GM12878 (cell line): ENCODE measurements at regions not wholly inside any gene's neighbourhood (a gene's known extent, or its start where the extent isn't known, plus 50 kb on each side); places are given as distances from the start of the nearest gene placed in this dataset.

Experiments used
- ATAC-seq: fragments of 200-7000 bp; cut with Tn5 transposase; 3 replicates; pipeline ENCODE4 v1.9.1; 2020; ENCODE audit warnings: mild to moderate bottlenecking, moderate library complexity
- BruUV-seq: library from RNA; stranded (reverse); fragments of 400-500 nt; replicated peaks from 2 replicates; lab custom pipeline; 2021; lab: Mats Ljungman, UMichigan
- CTCF ChIA-PET: fragments of 300-600 bp; sonication (Branson Sonifier 250); formaldehyde crosslinking; extraction: SDS; loops from one replicate; lab custom pipeline; 2021; ENCODE audit warnings: inconsistent platforms; lab: Yijun Ruan, JAX
- POLR2A ChIA-PET: fragments of 350-600 bp; formaldehyde crosslinking; extraction: SDS; loops from one replicate; lab custom pipeline; 2021; ENCODE audit warnings: inconsistent platforms; lab: Charles Lee
- RAD21 ChIA-PET: fragments of 300-600 bp; sonication (Branson Sonifier 250); formaldehyde crosslinking; loops from one replicate; lab custom pipeline; 2023; ENCODE audit warnings: antibody characterized with exemption; ENCODE audit not compliant: unreplicated experiment; lab: Charles Lee
- SMC1A ChIA-PET: fragments of 300-600 bp; sonication (Branson Sonifier 250); formaldehyde crosslinking; loops from one replicate; lab custom pipeline; 2023; ENCODE audit not compliant: unreplicated experiment, uncharacterized antibody; lab: Charles Lee
- DNase-seq: peaks from one replicate; pipeline ENCODE4 v3.0.0-alpha.2; 2011; ENCODE audit warnings: low read depth, low spot score
- FAIRE-seq: peaks from 3 replicates; lab custom pipeline; 2011; peaks lifted over from hg19 to GRCh38; lab: Jason Lieb, UNC
- H2AFZ ChIP-seq: 2 replicates; pipeline ENCODE4 v1.6.0; 2011; ENCODE audit warnings: low read depth, low read length, control low read depth; ENCODE audit not compliant: control insufficient read depth
- H3K27ac ChIP-seq: 2 replicates; pipeline ENCODE4 v1.5.1; 2011; ENCODE audit warnings: control low read depth; ENCODE audit not compliant: control insufficient read depth, insufficient read depth
- H3K27me3 ChIP-seq, 2 experiments: replicated peaks in 1 of 2; 2 replicates each; pipeline versions ENCODE4 v1.6.0 to v1.6.1; 2011; ENCODE audit warnings: low read length in 1 of 2; ENCODE audit not compliant: control insufficient read depth in 2 of 2, insufficient read depth in 2 of 2
- H3K36me3 ChIP-seq, 2 experiments: 2 replicates each; pipeline ENCODE4 v1.5.1; 2011; ENCODE audit warnings: low read length in 1 of 2; ENCODE audit not compliant: control insufficient read depth in 2 of 2, insufficient read depth in 2 of 2
- H3K4me1 ChIP-seq: 2 replicates; pipeline ENCODE4 v1.6.1; 2011; ENCODE audit warnings: mild to moderate bottlenecking, low read length, moderate library complexity, mixed read lengths; ENCODE audit not compliant: control insufficient read depth, insufficient read depth
- H3K4me2 ChIP-seq: 2 replicates; pipeline ENCODE4 v1.6.0; 2011; ENCODE audit warnings: control low read depth; ENCODE audit not compliant: control insufficient read depth, insufficient read depth
- H3K4me3 ChIP-seq: fragments of 200-600 bp; sonication (generic); 2 replicates; pipeline ENCODE4 v1.5.1; 2016
- H3K79me2 ChIP-seq: 2 replicates; pipeline ENCODE4 v1.6.0; 2011; ENCODE audit warnings: low read length; ENCODE audit not compliant: control insufficient read depth, insufficient read depth
- H3K9ac ChIP-seq: 2 replicates; pipeline ENCODE4 v1.8.0; 2011; ENCODE audit warnings: low read length, control low read depth, mixed read lengths; ENCODE audit not compliant: control insufficient read depth, insufficient read depth
- H3K9me3 ChIP-seq: replicated peaks from 3 replicates; pipeline ENCODE4 v1.5.1; 2011; ENCODE audit warnings: mild to moderate bottlenecking, low read length; ENCODE audit not compliant: control insufficient read depth, insufficient read depth
- H4K20me1 ChIP-seq: 2 replicates; pipeline ENCODE4 v1.6.0; 2011; ENCODE audit not compliant: control insufficient read depth, insufficient read depth
- CBX5 ChIP-seq: sonication (generic); IDR thresholded peaks from 2 replicates; pipeline ENCODE4 v1.6.1; 2016; ENCODE audit warnings: low read depth, moderate library complexity, mild to moderate bottlenecking, inconsistent platforms
- CEBPB ChIP-seq, 2 experiments: fragments of 150-350 bp in 1 of 2; IDR thresholded peaks; 2 replicates each; pipeline ENCODE4 v1.6.1; 2012 to 2014; ENCODE audit warnings: low read depth in 2 of 2, low read length in 2 of 2, borderline replicate concordance in 1 of 2, inconsistent platforms in 1 of 2
- CREB1 ChIP-seq: IDR thresholded peaks from 2 replicates; pipeline ENCODE4 v1.6.1; 2012; ENCODE audit warnings: low read depth, mild to moderate bottlenecking, inconsistent platforms
- DPF2 ChIP-seq: fragments of 450-650 bp; IDR thresholded peaks from 2 replicates; pipeline ENCODE4 v1.6.1; 2017; ENCODE audit warnings: mild to moderate bottlenecking
- EP300 ChIP-seq, 2 experiments: fragments of 150-350 bp in 1 of 2; IDR thresholded peaks; 2 replicates each; pipeline ENCODE4 v1.6.1; 2011 to 2012; ENCODE audit warnings: low read depth in 2 of 2, low read length in 2 of 2, borderline replicate concordance in 1 of 2, improper control_type of control experiment in 1 of 2, inconsistent platforms in 1 of 2; ENCODE audit not compliant: control insufficient read depth in 1 of 2
- EZH2 ChIP-seq: IDR thresholded peaks from 2 replicates; pipeline ENCODE4 v1.6.1; 2012; ENCODE audit warnings: low read depth, mild to moderate bottlenecking, control low read depth, inconsistent platforms, low read length, borderline replicate concordance; ENCODE audit not compliant: control insufficient read depth
- FOXM1 ChIP-seq: IDR thresholded peaks from 2 replicates; pipeline ENCODE4 v1.6.1; 2012; ENCODE audit warnings: low read depth, mild to moderate bottlenecking, inconsistent platforms, low read length, moderate library complexity
- GABPA ChIP-seq: IDR thresholded peaks from 2 replicates; pipeline ENCODE4 v1.6.1; 2014; ENCODE audit warnings: antibody characterized with exemption, low read depth, mild to moderate bottlenecking, inconsistent platforms
- GATAD2B ChIP-seq: fragments of 450-650 bp; conservative IDR thresholded peaks from 2 replicates; pipeline ENCODE4 v1.6.1; 2017; ENCODE audit warnings: low read depth, mild to moderate bottlenecking, moderate library complexity
- KLF5 ChIP-seq: fragments of 450-650 bp; IDR thresholded peaks from 2 replicates; pipeline ENCODE4 v1.6.1; 2014; ENCODE audit warnings: mild to moderate bottlenecking; ENCODE audit not compliant: partially characterized antibody
- PML ChIP-seq: IDR thresholded peaks from 2 replicates; pipeline ENCODE4 v1.6.1; 2012; ENCODE audit warnings: low read length, inconsistent platforms
- SREBF1 ChIP-seq: IDR thresholded peaks from 2 replicates; pipeline ENCODE4 v1.6.1; 2012; ENCODE audit warnings: mild to moderate bottlenecking, low read length
- ZNF622 ChIP-seq: fragments of 450-650 bp; IDR thresholded peaks from 2 replicates; pipeline ENCODE4 v1.6.1; 2017; ENCODE audit warnings: mild to moderate bottlenecking, inconsistent platforms
- WGBS: methylation state at CpG from one replicate; pipeline ENCODE4 v1.1.6; 2016; ENCODE audit warnings: low lambda C conversion rate; ENCODE audit not compliant: insufficient replicate concordance, insufficient coverage; ENCODE audit errors: missing lambda C conversion rate; 5-methylcytosine and 5-hydroxymethylcytosine counted together
- in situ Hi-C: fragments of 300-500 bp; cut with MboI; formaldehyde crosslinking; loops from 9 replicates; pipeline ENCODE4 v1.14.3; 2018; ENCODE audit warnings: mixed read lengths
- intact Hi-C: fragments of 100-400 bp; cut with micrococcal nuclease; formaldehyde crosslinking; loops from one replicate; pipeline ENCODE4 v1.14.2; 2022; ENCODE audit not compliant: unreplicated experiment
- TF ChIP-seq, protein P1 (sequence below): fragments of 450-650 bp; conservative IDR thresholded peaks from 2 replicates; pipeline ENCODE4 v1.6.1; 2017; ENCODE audit warnings: mild to moderate bottlenecking, moderate library complexity
- TF ChIP-seq, protein P2 (sequence below): fragments of 450-650 bp; IDR thresholded peaks from 2 replicates; pipeline ENCODE4 v1.6.1; 2018; ENCODE audit warnings: borderline replicate concordance, mild to moderate bottlenecking; ENCODE audit not compliant: partially characterized antibody
- TF ChIP-seq, protein P3 (sequence below): fragments of 150-350 bp; IDR thresholded peaks from 2 replicates; pipeline ENCODE4 v1.6.1; 2014; ENCODE audit warnings: mild to moderate bottlenecking, low read depth, low read length
- TF ChIP-seq, protein P4 (sequence below): IDR thresholded peaks from 2 replicates; pipeline ENCODE4 v1.6.1; 2012; ENCODE audit warnings: low read depth, low read length, improper control_type of control experiment

DNA sequence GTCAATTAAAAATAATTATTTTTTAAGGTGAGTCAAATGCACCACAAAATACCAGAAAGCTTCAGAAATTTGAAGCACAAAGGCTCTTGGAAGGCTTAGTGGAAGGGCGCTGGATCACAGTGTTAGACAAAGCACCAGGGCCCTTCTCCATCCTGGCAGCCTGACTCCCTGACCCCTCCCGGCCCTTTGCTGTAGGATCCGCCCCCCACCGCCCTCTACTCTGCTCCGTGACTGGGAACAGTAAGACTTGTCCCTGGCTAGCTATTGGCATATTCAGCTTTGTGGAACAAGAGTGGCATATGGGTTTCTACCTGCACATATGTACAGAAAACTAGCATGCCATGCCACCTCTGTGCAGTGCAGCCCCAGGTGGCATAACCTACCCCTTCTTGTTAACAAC, 222.1 kb downstream of the SYK start (continued):
- TF ChIP-seq, protein P1, sequence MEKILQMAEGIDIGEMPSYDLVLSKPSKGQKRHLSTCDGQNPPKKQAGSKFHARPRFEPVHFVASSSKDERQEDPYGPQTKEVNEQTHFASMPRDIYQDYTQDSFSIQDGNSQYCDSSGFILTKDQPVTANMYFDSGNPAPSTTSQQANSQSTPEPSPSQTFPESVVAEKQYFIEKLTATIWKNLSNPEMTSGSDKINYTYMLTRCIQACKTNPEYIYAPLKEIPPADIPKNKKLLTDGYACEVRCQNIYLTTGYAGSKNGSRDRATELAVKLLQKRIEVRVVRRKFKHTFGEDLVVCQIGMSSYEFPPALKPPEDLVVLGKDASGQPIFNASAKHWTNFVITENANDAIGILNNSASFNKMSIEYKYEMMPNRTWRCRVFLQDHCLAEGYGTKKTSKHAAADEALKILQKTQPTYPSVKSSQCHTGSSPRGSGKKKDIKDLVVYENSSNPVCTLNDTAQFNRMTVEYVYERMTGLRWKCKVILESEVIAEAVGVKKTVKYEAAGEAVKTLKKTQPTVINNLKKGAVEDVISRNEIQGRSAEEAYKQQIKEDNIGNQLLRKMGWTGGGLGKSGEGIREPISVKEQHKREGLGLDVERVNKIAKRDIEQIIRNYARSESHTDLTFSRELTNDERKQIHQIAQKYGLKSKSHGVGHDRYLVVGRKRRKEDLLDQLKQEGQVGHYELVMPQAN, result no peak
- TF ChIP-seq DPF2 (no peak), CEBPB (IDR thresholded peaks at IDR 0.05; ENCODE audit: borderline replicate concordance in 1 of 2, low read depth in 2 of 2, low read length in 2 of 2) (no peak), ZNF622 (no peak)
- TF ChIP-seq, protein P2, sequence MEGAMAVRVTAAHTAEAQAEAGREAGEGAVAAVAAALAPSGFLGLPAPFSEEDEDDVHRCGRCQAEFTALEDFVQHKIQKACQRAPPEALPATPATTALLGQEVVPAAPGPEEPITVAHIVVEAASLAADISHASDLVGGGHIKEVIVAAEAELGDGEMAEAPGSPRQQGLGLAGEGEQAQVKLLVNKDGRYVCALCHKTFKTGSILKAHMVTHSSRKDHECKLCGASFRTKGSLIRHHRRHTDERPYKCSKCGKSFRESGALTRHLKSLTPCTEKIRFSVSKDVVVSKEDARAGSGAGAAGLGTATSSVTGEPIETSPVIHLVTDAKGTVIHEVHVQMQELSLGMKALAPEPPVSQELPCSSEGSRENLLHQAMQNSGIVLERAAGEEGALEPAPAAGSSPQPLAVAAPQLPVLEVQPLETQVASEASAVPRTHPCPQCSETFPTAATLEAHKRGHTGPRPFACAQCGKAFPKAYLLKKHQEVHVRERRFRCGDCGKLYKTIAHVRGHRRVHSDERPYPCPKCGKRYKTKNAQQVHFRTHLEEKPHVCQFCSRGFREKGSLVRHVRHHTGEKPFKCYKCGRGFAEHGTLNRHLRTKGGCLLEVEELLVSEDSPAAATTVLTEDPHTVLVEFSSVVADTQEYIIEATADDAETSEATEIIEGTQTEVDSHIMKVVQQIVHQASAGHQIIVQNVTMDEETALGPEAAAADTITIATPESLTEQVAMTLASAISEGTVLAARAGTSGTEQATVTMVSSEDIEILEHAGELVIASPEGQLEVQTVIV, result no peak
- TF ChIP-seq, all 136 proteins: peak for 0

DNA sequence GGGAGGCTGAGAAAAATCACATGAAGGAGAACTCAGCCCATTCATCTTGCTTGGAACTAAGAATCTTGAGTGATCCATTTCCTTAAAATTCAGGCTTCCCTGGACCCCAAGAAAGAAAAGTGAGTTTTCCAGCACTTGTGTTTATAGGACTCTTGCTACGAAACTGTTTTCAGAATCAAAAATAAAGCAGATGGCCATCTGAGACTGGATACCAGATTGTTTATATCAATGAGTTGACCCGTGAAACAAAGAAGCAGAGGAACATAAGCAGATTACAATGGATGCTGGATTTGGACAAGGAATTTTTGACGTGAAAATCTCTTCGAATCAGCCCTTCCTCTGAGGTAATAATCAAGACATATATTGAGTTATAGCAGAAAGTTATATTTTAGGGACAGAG, 223.2 kb downstream of the SYK start:
- no peaks in the 10 kb centered on the region for H4K20me1 ChIP-seq
- 35% methylated on average over 4 of the region's 4 CpGs for WGBS
- intact Hi-C loops, result no loop called here
- ATAC-seq (no peak), DNase-seq (no peak), FAIRE-seq (no peak)
- H3K27me3 ChIP-seq, result no peaks in the 10 kb centered on the region; a peak in 1 of 4 replicates
- POLR2A ChIA-PET, result no interaction called here
- no peaks in the 10 kb centered on the region for H3K36me3 ChIP-seq
- no peak overlapping the region for H3K4me3 ChIP-seq
- no peak overlapping the region for H3K9ac ChIP-seq
- no peaks in the 10 kb centered on the region for H3K4me1 ChIP-seq
- no peaks in the 10 kb centered on the region for H3K79me2 ChIP-seq
- in situ Hi-C loops, result no loop called here
- H2AFZ ChIP-seq, result no peak overlapping the region
- H3K4me2 ChIP-seq, result no peak overlapping the region
- RAD21 ChIA-PET, result no interaction called here
- H3K27ac ChIP-seq, result no peak overlapping the region
- no peaks in the 10 kb centered on the region; the same call in 2 of the 3 replicates for H3K9me3 ChIP-seq
- BruUV-seq, result no TSS peak
- SMC1A ChIA-PET, result no interaction called here
- CTCF ChIA-PET, result no interaction called here
- no peak for TF ChIP-seq GABPA
- TF ChIP-seq KLF5, result no peak
- TF ChIP-seq, protein P3, sequence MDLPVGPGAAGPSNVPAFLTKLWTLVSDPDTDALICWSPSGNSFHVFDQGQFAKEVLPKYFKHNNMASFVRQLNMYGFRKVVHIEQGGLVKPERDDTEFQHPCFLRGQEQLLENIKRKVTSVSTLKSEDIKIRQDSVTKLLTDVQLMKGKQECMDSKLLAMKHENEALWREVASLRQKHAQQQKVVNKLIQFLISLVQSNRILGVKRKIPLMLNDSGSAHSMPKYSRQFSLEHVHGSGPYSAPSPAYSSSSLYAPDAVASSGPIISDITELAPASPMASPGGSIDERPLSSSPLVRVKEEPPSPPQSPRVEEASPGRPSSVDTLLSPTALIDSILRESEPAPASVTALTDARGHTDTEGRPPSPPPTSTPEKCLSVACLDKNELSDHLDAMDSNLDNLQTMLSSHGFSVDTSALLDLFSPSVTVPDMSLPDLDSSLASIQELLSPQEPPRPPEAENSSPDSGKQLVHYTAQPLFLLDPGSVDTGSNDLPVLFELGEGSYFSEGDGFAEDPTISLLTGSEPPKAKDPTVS, result no peak
- TF ChIP-seq SREBF1, result no peak
- TF ChIP-seq, protein P4, sequence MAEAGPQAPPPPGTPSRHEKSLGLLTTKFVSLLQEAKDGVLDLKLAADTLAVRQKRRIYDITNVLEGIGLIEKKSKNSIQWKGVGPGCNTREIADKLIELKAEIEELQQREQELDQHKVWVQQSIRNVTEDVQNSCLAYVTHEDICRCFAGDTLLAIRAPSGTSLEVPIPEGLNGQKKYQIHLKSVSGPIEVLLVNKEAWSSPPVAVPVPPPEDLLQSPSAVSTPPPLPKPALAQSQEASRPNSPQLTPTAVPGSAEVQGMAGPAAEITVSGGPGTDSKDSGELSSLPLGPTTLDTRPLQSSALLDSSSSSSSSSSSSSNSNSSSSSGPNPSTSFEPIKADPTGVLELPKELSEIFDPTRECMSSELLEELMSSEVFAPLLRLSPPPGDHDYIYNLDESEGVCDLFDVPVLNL, result no peak
- no peak for TF ChIP-seq GATAD2B
- no peak for TF ChIP-seq EZH2
- TF ChIP-seq EP300 (IDR thresholded peaks at IDR 0.05; ENCODE audit: borderline replicate concordance in 1 of 2, control insufficient read depth in 1 of 2, low read depth in 2 of 2, low read length in 2 of 2), result no peak
- TF ChIP-seq PML, result no peak
- TF ChIP-seq CBX5, result no peak
- TF ChIP-seq FOXM1, result no peak
- no peak for TF ChIP-seq CREB1
